Femur (tissue), 1 donor: ENCODE measurements at regions not wholly inside any gene's neighbourhood (a gene's known extent, or its start where the extent isn't known, plus 50 kb on each side); places are given as distances from the start of the nearest gene placed in this dataset.

Experiments
- DNase-seq: peaks from one replicate; pipeline ENCODE4 v3.0.0-alpha.2; 2017

DNA sequence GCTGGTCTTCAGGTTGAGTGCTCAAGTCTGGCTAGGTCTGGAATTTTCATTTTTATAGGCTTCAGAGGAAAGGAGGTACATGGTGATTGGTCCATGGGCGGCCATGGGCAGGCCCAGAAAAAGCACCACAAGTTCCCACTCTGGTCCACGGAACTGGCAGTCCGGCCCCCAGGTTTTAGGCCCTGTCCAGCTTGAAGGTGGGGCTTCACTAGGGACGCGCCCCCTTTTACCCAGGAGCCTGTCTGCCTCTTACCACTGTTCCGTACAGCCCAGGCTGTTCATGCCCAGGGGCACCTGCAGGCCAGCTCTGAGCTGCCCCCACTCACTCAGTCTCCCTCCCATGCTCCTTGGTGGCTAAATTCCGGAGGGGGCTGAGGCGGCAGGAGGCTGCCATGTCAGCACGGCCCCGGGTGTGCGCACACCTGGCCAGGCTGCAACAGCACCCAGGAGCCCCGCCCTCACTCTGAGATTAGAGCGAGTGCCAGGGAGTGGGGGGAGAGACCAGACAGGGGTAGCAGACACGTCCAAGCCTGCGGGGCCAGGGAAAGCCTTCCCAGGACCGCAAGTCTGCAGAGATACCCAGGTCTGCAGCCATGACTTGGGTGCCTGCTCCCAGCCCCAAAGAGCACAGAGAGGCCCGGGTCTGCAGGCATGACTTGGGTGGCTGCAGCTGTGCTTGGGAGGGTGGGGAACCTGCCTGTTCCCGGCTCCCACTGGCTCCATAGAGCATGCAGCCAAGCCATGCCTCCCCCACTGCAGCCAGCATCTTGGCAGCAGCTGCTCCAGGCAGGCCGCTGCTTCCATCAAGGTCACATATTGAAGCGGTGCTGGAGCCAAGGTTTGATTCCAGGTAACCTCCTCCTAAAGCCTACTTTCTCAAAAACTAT, 390.2 kb upstream of the SGCD start:
- peak; percentile 32 for DNase-seq

GRCh38 chr5:155938051-155938450, 388.9 kb upstream of the SGCD start:
- peak; percentile 21 for DNase-seq

DNA sequence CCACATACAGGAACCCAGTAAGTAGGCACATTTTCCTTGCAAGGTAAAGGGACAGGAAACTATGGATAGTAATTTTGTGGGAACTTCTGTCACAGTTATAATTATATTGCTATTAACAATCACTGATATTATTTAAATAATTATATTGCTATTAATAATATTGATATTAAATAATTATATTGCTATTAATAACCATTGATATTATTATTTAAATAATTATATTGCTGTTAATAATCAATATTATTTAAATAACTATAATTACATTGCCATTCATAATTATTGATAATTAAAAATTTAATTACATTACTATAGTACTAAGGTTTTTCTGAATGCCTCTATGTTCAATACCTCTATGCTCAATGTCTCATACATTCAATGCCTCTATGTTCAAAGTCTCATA, 385.6 kb upstream of the SGCD start:
- DNase-seq, result no peak

- DNase-seq, result peak; percentile 70
These were observed 383.2 kb upstream of the SGCD start for GRCh38 chr5:155943516-155944407.

GRCh38 chr5:155947394-155948062, 379.4 kb upstream of the SGCD start:
- DNase-seq, result no peak

GRCh38 chr5:155948576-155948975, 378.4 kb upstream of the SGCD start:
- no peak for DNase-seq

DNA sequence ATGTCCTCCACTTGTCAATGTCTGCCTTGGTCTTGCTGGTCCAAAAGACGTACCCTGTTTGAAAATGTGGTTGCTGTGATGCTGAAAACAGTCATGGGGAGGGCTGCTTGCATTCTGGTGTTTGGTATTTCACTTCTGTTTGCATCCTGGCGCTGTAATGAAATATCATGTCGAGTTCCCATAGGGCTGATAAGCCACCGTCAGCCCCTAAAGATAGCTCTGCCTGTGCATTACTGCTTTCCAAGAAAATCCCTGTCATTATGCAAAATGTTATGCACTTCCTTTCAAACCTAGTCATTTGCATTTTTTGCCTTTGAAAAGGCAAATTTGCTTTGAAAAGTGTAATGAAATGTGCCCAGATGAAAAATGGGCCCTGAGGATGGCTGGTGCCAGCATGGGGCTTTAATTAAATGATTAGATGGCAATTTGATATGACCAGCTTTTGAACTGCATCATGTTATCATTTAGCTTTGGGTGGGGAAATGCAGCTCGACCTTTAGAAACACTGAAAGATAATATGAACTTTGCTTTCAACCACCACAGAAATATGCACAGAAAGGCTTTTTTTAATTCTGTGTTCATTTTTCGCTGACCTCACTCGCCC, 374.4 kb upstream of the SGCD start:
- DNase-seq, result peak; percentile 18

DNA sequence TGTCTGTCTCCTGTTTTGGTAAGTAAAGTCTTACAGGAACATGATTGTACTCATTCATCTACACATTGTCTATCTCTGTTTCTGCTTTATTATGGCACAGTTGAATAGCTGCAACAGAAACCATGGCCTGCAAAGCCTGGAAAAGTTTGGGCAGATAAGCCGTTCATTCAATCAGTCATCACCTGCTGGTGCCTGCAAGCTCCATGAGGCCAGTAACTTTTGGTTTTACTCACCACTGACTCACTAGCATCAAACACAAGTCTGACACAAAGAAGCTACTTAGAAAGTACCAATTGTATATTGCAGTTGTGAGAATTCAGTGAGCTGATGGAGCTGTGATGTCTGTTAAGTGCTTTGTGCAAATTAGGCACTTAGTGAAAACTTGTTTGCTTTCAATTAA, 373.6 kb upstream of the SGCD start:
- DNase-seq, result no peak

DNA sequence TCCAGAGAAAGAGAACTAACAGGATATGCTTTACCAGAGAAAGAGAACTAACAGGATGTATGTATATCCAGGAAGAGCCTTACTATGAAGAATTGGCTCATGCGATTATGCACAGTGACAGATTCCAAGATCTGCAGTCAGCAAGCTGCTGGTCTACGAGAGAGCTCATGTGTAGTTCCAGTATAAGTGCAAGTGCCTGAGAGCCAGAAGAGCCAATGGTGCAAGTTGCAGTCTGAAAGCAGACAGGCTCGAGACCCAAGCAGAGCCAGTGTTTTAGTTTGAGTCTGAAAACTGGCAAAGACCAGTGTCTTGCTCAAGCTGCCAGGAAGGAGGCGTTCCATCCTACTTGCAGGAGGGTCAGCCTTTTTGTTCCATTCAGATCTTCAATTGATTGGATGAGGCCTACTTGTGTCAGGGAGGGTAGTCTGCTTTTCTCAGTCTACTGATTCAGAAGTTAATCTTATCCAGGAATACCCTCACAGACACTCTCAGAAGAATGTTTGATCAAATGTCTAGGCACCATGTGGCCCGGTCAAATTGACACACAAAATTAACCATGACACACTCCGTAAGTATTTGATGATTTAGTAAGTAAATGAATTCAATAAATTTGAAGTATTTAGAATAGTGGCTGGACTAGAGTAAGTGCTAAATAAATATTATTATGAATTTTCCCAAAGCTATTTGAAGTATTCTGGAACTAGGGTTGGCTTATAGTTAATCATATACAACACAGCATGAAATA, 372.1 kb upstream of the SGCD start:
- DNase-seq, result peak; percentile 54

- no peak for DNase-seq
These were observed 369.1 kb upstream of the SGCD start for GRCh38 chr5:155957884-155958283.

DNA sequence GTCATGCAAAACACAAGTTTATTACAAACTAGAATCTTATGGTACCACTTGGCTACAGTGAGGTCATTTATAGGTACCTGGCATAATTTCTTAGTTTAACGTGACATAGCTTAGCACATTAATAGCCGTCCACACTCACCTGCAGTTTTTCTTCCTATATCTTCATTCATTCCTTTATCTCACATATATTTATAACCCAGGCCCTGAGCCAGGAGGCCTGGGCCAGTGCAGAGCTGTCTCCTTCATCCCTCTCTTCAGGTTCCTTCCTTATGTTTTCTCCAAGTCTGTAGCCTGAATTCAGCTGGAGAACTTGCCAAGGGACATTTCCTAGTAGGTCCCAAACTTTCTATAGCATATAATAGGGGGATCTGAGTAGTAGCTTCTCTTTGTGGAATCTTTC, 367.9 kb upstream of the SGCD start:
- no peak for DNase-seq

DNA sequence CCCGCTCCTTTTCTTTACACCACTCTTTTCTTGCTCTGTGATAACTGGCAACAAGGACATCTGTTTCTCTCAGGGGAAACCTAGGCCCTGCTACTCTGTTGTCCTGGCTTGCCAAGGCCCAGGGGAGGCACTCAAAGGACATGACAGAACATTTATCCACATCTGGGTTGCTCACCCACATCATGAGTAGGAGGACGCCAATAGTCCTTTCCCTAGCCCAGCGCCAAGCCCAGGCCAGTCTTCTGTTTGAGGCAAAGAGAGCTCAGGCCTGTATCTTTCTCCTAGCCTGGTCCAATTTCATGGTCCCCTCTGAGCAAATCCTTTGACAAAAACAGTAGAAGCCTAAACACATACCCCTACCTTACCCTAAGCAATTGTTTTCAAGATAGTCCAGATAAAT, 366.8 kb upstream of the SGCD start:
- no peak for DNase-seq

- no peak for DNase-seq
These were observed 357.4 kb upstream of the SGCD start for GRCh38 chr5:155969537-155969936.

- no peak for DNase-seq
These were observed 352.6 kb upstream of the SGCD start for GRCh38 chr5:155974369-155974768.

DNA sequence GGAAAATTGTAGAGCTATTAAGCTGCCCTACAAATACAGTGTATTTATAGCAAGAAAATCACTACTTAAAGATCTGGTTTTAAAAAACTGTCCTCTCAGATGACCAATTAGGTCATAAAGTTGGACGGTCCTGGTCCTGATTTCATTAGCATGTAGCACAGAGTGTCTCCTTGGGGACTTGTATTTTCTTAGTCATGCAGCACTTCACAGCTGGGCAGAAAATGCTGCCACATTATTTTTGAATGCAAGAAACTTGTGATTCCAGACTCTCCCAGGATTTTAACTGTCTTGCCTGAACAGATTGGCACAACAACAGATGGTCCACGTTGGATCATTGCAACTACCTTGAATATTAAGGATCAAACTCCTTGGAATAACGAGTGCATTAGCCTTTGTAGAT, 348.1 kb upstream of the SGCD start:
- DNase-seq, result no peak

- no peak for DNase-seq
These were observed 344.6 kb upstream of the SGCD start for GRCh38 chr5:155982354-155982753.

- DNase-seq, result no peak
These were observed 343.0 kb upstream of the SGCD start for GRCh38 chr5:155983954-155984353.

GRCh38 chr5:155987265-155987810, 339.6 kb upstream of the SGCD start:
- no peak for DNase-seq

GRCh38 chr5:155989879-155990278, 337.1 kb upstream of the SGCD start:
- DNase-seq, result no peak

GRCh38 chr5:155996123-155996522, 330.8 kb upstream of the SGCD start:
- DNase-seq, result no peak

- no peak for DNase-seq
These were observed 328.7 kb upstream of the SGCD start for GRCh38 chr5:155998257-155998656.

DNA sequence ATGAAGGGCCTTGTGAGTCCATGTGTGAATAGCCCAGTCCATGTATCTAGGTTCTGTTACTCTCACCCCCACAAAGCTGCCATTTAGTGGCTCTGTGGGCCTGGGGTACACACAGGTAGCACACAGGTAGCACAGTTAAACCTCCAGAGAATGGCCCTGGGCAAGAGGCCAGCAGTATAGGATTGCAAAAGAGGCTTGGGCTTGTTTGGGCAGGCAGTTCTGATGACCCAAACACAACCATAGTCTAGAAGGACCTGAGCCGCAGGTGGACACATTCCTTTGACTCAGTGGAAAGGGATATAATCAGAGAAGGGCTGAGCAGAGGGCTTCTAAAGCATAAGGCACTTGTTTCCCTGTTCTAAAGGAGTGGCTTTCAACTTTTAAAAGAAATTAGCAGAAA, 326.8 kb upstream of the SGCD start:
- DNase-seq, result no peak
